Lower leg skin (tissue), 3 donors: ENCODE measurements at regions not wholly inside any gene's neighbourhood (a gene's known extent, or its start where the extent isn't known, plus 50 kb on each side); places are given as distances from the start of the nearest gene placed in this dataset.

Source experiments
- CTCF ChIP-seq, 3 donors: fragments of 450-650 bp; IDR thresholded peaks; one replicate each; pipeline ENCODE4 v1.5.1; 2016; ENCODE audit warnings: antibody characterized with exemption in 3 of 3, mild to moderate bottlenecking in 3 of 3, moderate library complexity in 2 of 3
- POLR2A ChIP-seq, 2 donors: fragments of 450-650 bp; IDR thresholded peaks; one replicate each; pipeline ENCODE4 v1.6.1; 2016 to 2017; ENCODE audit warnings: antibody characterized with exemption in 2 of 2, mild to moderate bottlenecking in 1 of 2, moderate library complexity in 1 of 2

- TF ChIP-seq CTCF (IDR thresholded peaks at IDR 0.05), result no peak
- TF ChIP-seq POLR2A (IDR thresholded peaks at IDR 0.05), result no peak
Measured at GRCh38 chr20:41734506-41734945, 116.3 kb upstream of the CHD6 start.
